Thoracic aorta (tissue), 2 donors: ENCODE measurements at regions not wholly inside any gene's neighbourhood (a gene's known extent, or its start where the extent isn't known, plus 50 kb on each side); places are given as distances from the start of the nearest gene placed in this dataset.

Experiments
- ATAC-seq: fragments of 150-250 bp; one replicate; pipeline ENCODE4 v1.8.0; 2017; ENCODE audit warnings: low read depth; ENCODE audit not compliant: insufficient number of reproducible peaks, low FRiP score
- DNase-seq: peaks from one replicate; pipeline ENCODE4 v3.0.0-alpha.2; 2020; ENCODE audit warnings: low spot score
- H3K27ac ChIP-seq, 2 donors: fragments of 200-600 bp; sonication (generic); 1 replicate in 1 of 2; 2 replicates in 1 of 2; pipeline ENCODE4 v1.5.1; 2016; ENCODE audit warnings: mild to moderate bottlenecking in 2 of 2, moderate library complexity in 2 of 2
- H3K27me3 ChIP-seq: fragments of 200-600 bp; sonication (generic); replicated peaks from 2 replicates; pipeline ENCODE4 v1.6.0; 2016; ENCODE audit warnings: mild to moderate bottlenecking; ENCODE audit not compliant: insufficient read depth
- H3K36me3 ChIP-seq: fragments of 200-600 bp; sonication (generic); one replicate; pipeline ENCODE4 v1.5.1; 2016
- H3K4me1 ChIP-seq, 2 donors: fragments of 200-600 bp; sonication (generic); 1 replicate in 1 of 2; 2 replicates in 1 of 2; pipeline versions ENCODE4 v1.5.1 to v1.6.0; 2016; ENCODE audit warnings: low read depth in 2 of 2, mild to moderate bottlenecking in 1 of 2; ENCODE audit not compliant: control insufficient read depth in 1 of 2
- H3K4me3 ChIP-seq: fragments of 200-600 bp; sonication (generic); 2 replicates; pipeline ENCODE4 v1.5.1; 2016; ENCODE audit warnings: mild to moderate bottlenecking
- H3K9me3 ChIP-seq: fragments of 200-600 bp; sonication (generic); 2 replicates; pipeline ENCODE4 v1.5.1; 2016
- TF ChIP-seq, protein P1 (sequence below): fragments of 200-600 bp; sonication (generic); IDR thresholded peaks from one replicate; pipeline ENCODE4 v1.5.1; 2019; ENCODE audit warnings: antibody characterized with exemption

- H3K27ac ChIP-seq, result no peak overlapping the region
- H3K27me3 ChIP-seq, result no peaks in the 10 kb centered on the region
- ATAC-seq, result no peak
- H3K4me3 ChIP-seq, result no peak overlapping the region
- no peaks in the 10 kb centered on the region for H3K9me3 ChIP-seq
- no peaks in the 10 kb centered on the region for H3K4me1 ChIP-seq
- TF ChIP-seq, protein P1, sequence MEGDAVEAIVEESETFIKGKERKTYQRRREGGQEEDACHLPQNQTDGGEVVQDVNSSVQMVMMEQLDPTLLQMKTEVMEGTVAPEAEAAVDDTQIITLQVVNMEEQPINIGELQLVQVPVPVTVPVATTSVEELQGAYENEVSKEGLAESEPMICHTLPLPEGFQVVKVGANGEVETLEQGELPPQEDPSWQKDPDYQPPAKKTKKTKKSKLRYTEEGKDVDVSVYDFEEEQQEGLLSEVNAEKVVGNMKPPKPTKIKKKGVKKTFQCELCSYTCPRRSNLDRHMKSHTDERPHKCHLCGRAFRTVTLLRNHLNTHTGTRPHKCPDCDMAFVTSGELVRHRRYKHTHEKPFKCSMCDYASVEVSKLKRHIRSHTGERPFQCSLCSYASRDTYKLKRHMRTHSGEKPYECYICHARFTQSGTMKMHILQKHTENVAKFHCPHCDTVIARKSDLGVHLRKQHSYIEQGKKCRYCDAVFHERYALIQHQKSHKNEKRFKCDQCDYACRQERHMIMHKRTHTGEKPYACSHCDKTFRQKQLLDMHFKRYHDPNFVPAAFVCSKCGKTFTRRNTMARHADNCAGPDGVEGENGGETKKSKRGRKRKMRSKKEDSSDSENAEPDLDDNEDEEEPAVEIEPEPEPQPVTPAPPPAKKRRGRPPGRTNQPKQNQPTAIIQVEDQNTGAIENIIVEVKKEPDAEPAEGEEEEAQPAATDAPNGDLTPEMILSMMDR, result no peak
- H3K36me3 ChIP-seq, result no peaks in the 10 kb centered on the region
- DNase-seq, result no peak
Measured at GRCh38 chrX:77200663-77201062, 246.5 kb upstream of the FGF16 start.

- no peaks in the 10 kb centered on the region for H3K36me3 ChIP-seq
- DNase-seq, result no peak
- H3K4me3 ChIP-seq, result no peak overlapping the region
- TF ChIP-seq, protein P1, result no peak
- H3K27ac ChIP-seq, result no peak overlapping the region
- H3K9me3 ChIP-seq, result no peaks in the 10 kb centered on the region
- H3K4me1 ChIP-seq, result no peaks in the 10 kb centered on the region
- H3K27me3 ChIP-seq, result no peaks in the 10 kb centered on the region
- ATAC-seq, result no peak
Measured at GRCh38 chrX:77223046-77223445, 224.1 kb upstream of the FGF16 start.

DNA sequence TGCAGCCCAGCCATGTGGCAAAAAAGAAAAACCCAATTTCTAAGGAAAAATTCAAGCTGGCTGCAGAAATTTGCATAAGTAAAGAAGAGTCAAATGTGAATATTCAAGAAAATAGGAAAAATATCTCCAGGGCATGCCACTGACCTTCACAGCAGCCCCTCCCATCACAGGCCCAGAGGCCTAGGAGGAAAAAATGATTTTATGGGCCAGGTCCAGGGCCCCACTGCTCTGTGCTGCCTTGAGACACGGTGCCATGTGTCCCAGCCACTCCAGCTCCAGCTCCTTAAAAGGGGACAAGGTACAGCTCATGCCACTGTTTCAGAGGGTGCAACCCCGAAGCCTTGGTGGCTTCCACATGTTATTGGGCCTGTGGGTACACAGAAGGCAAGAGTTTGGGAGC is 182.7 kb upstream of the FGF16 start:
- ATAC-seq (no peak), DNase-seq (no peak)
- Histone ChIP-seq H3K9me3 (no peaks in the 10 kb centered on the region), H3K27me3 (no peaks in the 10 kb centered on the region), H3K4me3 (no peak overlapping the region), H3K36me3 (no peaks in the 10 kb centered on the region), H3K27ac (no peak overlapping the region), H3K4me1 (no peaks in the 10 kb centered on the region)
- TF ChIP-seq, protein P1, result no peak

- no peaks in the 10 kb centered on the region for H3K9me3 ChIP-seq
- TF ChIP-seq, protein P1, result no peak
- H3K36me3 ChIP-seq, result no peaks in the 10 kb centered on the region
- H3K4me1 ChIP-seq, result no peaks in the 10 kb centered on the region
- ATAC-seq (no peak), DNase-seq (no peak)
- no peak overlapping the region for H3K27ac ChIP-seq
- no peak overlapping the region for H3K4me3 ChIP-seq
- no peaks in the 10 kb centered on the region for H3K27me3 ChIP-seq
Measured at GRCh38 chrX:77275392-77275791, 171.8 kb upstream of the FGF16 start.

DNA sequence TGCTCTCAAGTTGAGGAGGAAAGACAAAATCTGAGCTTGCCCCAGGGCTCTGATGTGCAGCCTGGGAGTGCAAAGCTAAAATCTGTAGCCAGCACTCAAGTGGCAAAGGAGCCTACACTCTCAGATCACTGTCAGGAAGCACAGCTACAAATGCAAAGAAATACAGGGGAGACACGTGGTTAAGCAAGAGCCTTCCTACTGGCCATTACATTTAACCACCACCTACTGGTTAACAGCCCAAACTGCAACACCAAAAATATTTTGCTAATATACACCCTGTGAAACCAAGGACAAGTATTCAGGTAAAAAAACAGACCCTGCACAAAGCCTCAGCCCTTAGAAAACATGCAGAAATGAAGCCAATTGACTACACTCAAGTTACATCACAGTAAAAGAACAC is 170.4 kb upstream of the FGF16 start:
- DNase-seq, result no peak
- Histone ChIP-seq H3K4me1 (no peaks in the 10 kb centered on the region), H3K27me3 (no peaks in the 10 kb centered on the region), H3K4me3 (no peak overlapping the region), H3K9me3 (no peaks in the 10 kb centered on the region), H3K27ac (no peak overlapping the region), H3K36me3 (no peaks in the 10 kb centered on the region)
- ATAC-seq, result no peak
- TF ChIP-seq, protein P1, result no peak
